ENCODE measurements at regions not wholly inside any gene's neighbourhood (a gene's known extent, or its start where the extent isn't known, plus 50 kb on each side); places are given as distances from the start of the nearest gene placed in this dataset.

DNA sequence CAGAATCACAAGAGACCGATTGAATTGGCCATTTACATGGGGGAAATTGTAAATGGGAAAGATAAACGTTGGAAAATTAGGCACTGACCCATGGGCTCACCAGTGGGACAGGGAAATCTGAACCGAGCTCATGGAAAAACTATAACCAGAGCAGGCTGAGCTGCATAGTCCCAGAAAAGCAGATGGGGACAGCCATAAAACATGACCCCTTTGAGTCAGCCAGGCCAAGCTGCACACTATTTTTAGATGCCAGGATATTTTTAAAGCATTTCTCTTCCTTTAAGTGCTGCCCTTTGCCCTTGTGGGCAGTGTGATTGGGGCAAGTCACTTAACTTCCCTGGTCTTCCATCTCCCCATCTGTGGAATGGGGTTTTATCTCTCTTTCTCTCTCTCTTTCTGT lies 184.1 kb downstream of the FOXD2 start:
- TF ChIP-seq POLR2A (IDR thresholded peaks at IDR 0.05): no peak
- no peak for TF ChIP-seq CTCF (IDR thresholded peaks at IDR 0.05)

Measured in lower leg skin (tissue), 3 donors.